ENCODE measurements at regions not wholly inside any gene's neighbourhood (a gene's known extent, or its start where the extent isn't known, plus 50 kb on each side); places are given as distances from the start of the nearest gene placed in this dataset.

GRCh38 chr5:99973779-99974178 is 561.4 kb upstream of the FAM174A start:
- DNase-seq (ENCODE audit: low spot score) = no peak

GRCh38 chr5:99955962-99956361 is 579.2 kb upstream of the FAM174A start:
- Histone ChIP-seq H3K36me3 (ENCODE audit: insufficient read depth, low read length) (no peaks in the 10 kb centered on the region), H3K9me3 (ENCODE audit: low read length) (no peaks in the 10 kb centered on the region), H2AFZ (ENCODE audit: low read length) (no peak overlapping the region), H3K9me2 (ENCODE audit: insufficient read depth, low read length) (no peaks in the 10 kb centered on the region), H3K79me2 (ENCODE audit: insufficient read depth, low read depth, low read length) (no peaks in the 10 kb centered on the region), H3K27ac (ENCODE audit: low read depth, low read length, poor library complexity, severe bottlenecking) (no peak overlapping the region), H3K4me2 (ENCODE audit: low read length) (no peak overlapping the region), H3K4me3 (ENCODE audit: low read depth, low read length, poor library complexity, severe bottlenecking) (no peak overlapping the region), H4K20me1 (ENCODE audit: insufficient read depth, low read length) (no peaks in the 10 kb centered on the region), H3K4me1 (ENCODE audit: insufficient read depth, low read length, poor library complexity, severe bottlenecking) (no peaks in the 10 kb centered on the region)
- intact Hi-C loops (cut with micrococcal nuclease; ENCODE audit: unreplicated experiment) = no loop called here
- TF ChIP-seq CTCF (conservative IDR thresholded peaks at IDR 0.05; ENCODE audit: low read length) = no peak
- TF ChIP-seq EZH2phosphoT487 (IDR thresholded peaks at IDR 0.05; ENCODE audit: borderline replicate concordance, low read depth, low read length) = no peak
- ChIA-PET POLR2A (interaction anchor here (0.6 kb wide), 1 partner anchor 816 kb away, joined by 7 read pairs; no protein-coding TSS in a partner anchor), CTCF (ENCODE audit: unreplicated experiment) (no interaction called here)
- BruUV-seq (replicated peaks) = no TSS peak
- no peak for DNase-seq (ENCODE audit: low spot score)

More at GRCh38 chr5:99973779-99974178, 561.4 kb upstream of the FAM174A start:
- no peaks in the 10 kb centered on the region for H3K36me3 ChIP-seq (ENCODE audit: insufficient read depth, low read length)
- CTCF ChIA-PET (ENCODE audit: unreplicated experiment) = no interaction called here
- no peaks in the 10 kb centered on the region for H3K9me2 ChIP-seq (ENCODE audit: insufficient read depth, low read length)
- H3K4me1 ChIP-seq (ENCODE audit: insufficient read depth, low read length, poor library complexity, severe bottlenecking) = no peaks in the 10 kb centered on the region
- no peaks in the 10 kb centered on the region for H4K20me1 ChIP-seq (ENCODE audit: insufficient read depth, low read length)
- H3K27ac ChIP-seq (ENCODE audit: low read depth, low read length, poor library complexity, severe bottlenecking) = no peak overlapping the region
- POLR2A ChIA-PET = no interaction called here
- H3K9me3 ChIP-seq (ENCODE audit: low read length) = no peaks in the 10 kb centered on the region
- intact Hi-C loops (cut with micrococcal nuclease; ENCODE audit: unreplicated experiment) = no loop called here
- H2AFZ ChIP-seq (ENCODE audit: low read length) = no peak overlapping the region
- no TSS peak for BruUV-seq (replicated peaks)
- TF ChIP-seq CTCF (conservative IDR thresholded peaks at IDR 0.05; ENCODE audit: low read length) = no peak
- no peak for TF ChIP-seq EZH2phosphoT487 (IDR thresholded peaks at IDR 0.05; ENCODE audit: borderline replicate concordance, low read depth, low read length)
- H3K4me3 ChIP-seq (ENCODE audit: low read depth, low read length, poor library complexity, severe bottlenecking) = no peak overlapping the region
- no peaks in the 10 kb centered on the region for H3K79me2 ChIP-seq (ENCODE audit: insufficient read depth, low read depth, low read length)
- H3K4me2 ChIP-seq (ENCODE audit: low read length) = no peak overlapping the region

- DNase-seq (ENCODE audit: low spot score) = no peak
- no TSS peak for BruUV-seq (replicated peaks)
- Histone ChIP-seq H3K4me2 (ENCODE audit: low read length) (no peak overlapping the region), H2AFZ (ENCODE audit: low read length) (no peak overlapping the region), H4K20me1 (ENCODE audit: insufficient read depth, low read length) (no peaks in the 10 kb centered on the region), H3K9me2 (ENCODE audit: insufficient read depth, low read length) (no peaks in the 10 kb centered on the region), H3K27ac (ENCODE audit: low read depth, low read length, poor library complexity, severe bottlenecking) (no peak overlapping the region), H3K36me3 (ENCODE audit: insufficient read depth, low read length) (no peaks in the 10 kb centered on the region), H3K79me2 (ENCODE audit: insufficient read depth, low read depth, low read length) (no peaks in the 10 kb centered on the region), H3K9me3 (ENCODE audit: low read length) (no peaks in the 10 kb centered on the region), H3K4me1 (ENCODE audit: insufficient read depth, low read length, poor library complexity, severe bottlenecking) (no peaks in the 10 kb centered on the region), H3K4me3 (ENCODE audit: low read depth, low read length, poor library complexity, severe bottlenecking) (no peak overlapping the region)
- intact Hi-C loops (cut with micrococcal nuclease; ENCODE audit: unreplicated experiment) = no loop called here
- ChIA-PET POLR2A (no interaction called here), CTCF (ENCODE audit: unreplicated experiment) (no interaction called here)
- no peak for TF ChIP-seq EZH2phosphoT487 (IDR thresholded peaks at IDR 0.05; ENCODE audit: borderline replicate concordance, low read depth, low read length)
- TF ChIP-seq CTCF (conservative IDR thresholded peaks at IDR 0.05; ENCODE audit: low read length) = no peak
These were observed 580.2 kb upstream of the FAM174A start for GRCh38 chr5:99955006-99955405.
